ENCODE measurements at regions not wholly inside any gene's neighbourhood (a gene's known extent, or its start where the extent isn't known, plus 50 kb on each side); places are given as distances from the start of the nearest gene placed in this dataset.

DNA sequence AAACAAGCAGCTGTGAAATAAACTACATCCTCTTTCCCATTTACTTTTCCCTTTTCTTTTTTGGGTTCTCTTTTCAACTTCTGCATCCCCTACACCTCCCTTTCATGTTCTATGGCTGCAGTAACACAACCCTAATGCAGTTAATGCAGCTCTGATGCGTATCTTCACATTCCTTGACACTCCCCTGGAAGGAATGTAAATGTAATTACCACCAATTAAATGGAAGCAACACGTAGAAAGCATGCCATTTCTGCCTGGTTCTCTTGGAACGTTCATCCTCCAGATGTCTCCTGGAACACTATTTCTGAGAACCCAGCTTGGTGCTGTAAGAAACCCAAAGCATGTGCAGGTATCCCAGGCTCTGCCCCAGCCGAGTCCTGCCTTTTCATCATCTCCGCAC lies 166.8 kb upstream of the FREM2 start:
- no peak for DNase-seq

DNA sequence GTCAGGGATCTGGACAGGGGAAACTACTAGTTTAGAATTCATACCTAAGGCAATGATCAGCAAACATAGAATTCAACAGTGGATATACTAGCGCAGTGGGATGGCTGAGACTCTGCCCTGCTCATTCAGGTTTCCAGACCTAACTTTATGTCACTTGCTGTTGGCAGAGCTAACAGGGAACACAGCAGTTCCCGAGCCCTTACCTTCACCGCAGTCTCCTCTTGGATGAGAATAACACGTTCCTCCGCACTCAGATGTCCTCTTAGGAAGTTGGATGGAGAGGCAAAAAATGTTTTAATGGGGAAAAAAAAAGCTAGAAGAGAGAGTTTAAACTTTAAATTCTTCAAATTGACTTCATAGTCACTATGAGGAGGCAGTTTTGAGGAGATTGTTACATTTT lies 159.7 kb upstream of the FREM2 start:
- no peak for DNase-seq

DNA sequence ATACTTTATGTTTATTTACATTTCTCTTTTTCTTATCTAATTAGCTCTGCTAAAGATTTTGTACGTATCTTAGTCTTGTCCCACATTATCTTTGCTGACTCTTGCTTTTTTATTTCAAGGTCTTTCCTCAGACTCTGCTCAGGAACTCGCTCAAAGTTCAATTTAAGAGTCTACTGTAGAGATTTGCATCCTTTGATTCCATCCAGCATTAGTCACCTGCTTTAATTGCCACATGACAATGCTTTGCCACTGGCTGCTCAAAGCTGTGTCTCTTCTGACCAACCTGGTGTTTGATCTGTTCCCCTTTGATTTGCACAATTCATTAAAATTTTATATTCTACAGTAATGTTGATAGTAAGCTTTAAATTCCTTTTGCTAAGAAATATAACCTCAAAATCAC lies 157.9 kb upstream of the FREM2 start:
- DNase-seq: no peak

DNA sequence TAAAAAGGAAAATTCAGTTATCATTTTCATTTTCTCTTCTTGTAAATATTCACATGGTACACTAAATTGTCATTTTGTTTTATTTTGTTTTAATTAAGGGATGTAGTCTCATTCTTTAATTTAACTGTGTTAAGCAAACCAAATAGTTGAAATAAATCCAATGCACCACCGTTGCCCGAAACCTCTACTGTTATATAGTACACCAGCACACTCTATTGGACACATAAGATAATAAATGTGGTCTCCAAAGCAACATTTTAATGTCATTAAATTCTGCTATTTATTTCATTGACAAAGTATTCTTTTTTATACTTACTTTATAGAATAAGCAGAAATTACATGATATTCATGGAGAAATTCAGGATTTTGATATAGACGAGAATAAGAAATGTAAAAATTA lies 156.4 kb upstream of the FREM2 start:
- no peak for DNase-seq

DNA sequence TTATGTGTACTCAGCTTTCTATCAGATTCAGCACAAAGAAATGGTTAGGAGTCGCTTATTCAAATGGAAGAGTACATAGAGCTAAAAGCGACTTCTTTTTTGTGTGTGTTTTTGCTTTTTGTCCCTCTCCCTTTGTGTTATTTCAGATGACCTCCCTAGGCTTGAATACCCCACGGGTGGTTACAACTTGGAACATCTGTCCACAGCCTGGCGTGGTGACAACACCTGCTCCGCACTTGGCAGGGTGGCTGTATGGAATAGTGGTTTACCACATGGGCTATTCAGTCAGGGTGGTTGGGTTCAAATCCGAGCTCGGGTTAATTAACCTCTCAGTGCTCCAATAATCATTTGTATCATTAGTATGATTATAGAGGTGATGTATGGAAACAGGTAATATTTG lies 151.6 kb upstream of the FREM2 start:
- no peak for DNase-seq

DNA sequence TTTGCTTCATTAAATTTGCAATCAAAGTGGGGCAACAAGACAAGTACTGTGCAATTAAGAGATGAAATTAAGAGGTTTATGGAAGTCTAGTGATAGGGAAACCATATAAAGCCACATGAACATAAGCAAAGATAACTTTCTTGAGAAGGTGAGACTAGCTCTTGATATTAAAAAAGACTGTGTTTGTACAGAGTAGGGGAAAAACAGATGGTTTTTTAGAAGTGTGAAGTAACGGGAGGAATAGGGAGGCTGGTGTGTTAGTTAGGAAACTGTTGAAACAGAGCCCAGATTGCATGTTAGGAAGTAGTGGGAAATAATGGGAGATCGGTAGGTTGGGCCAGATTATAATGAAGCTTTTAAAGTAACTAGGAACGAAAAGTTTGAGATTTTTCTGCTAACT lies 149.8 kb upstream of the FREM2 start:
- no peak for DNase-seq

DNA sequence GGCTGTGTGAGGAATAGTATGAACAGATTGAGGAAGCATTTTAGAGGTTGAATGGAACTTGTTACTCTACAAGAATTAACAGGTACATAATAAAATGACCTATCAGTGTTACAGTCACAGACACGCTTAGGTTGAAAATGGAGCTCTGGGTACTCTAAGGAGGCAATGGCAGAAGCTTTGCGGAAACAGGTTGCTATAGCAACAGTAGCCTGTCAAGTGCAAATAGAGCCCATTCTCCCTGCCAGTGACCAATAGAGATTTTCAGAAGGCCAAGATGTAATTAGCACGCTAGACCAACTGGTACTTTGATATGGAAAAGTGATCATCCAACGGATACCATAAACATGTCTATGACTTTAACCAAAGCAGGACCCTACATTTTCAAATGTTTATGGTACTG lies 148.5 kb upstream of the FREM2 start:
- no peak for DNase-seq

DNA sequence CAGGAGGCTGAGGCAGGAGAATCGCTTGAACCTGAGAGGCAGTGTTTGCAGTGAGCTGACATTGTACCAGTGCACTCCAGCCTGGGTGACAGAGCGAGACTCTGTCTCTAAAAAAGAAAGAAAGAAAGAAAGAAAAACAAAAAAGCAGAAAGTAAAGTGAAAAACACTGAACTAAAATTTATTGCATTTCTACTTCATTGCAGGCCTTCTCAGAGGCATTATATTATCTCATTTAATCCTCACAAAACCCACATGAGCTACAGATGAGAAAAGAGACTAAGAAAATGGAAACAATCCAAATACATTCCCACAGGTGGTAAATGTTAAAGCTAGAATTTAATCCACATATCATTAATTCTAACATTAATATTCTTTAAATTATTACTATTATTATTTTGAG lies 147.2 kb upstream of the FREM2 start:
- no peak for DNase-seq

DNA sequence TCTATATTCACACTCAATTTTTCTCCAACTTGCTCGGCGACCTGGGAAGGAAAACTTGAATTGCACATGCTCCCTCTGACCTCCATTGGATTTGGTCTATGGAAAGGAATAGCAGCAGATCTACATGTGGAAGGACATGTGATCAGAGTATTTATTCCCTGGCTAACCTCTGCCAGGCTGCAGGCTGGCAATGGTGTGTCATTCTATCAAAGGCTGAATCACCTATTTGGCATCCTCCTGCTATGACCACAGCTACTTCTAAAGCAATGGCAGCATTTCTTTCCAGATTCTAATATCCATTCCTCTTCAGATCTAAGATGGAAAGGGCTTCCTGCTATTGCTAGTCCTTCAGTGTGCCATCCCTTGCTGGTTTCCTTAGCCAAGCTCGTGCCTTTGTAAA lies 144.3 kb upstream of the FREM2 start:
- DNase-seq: no peak

DNA sequence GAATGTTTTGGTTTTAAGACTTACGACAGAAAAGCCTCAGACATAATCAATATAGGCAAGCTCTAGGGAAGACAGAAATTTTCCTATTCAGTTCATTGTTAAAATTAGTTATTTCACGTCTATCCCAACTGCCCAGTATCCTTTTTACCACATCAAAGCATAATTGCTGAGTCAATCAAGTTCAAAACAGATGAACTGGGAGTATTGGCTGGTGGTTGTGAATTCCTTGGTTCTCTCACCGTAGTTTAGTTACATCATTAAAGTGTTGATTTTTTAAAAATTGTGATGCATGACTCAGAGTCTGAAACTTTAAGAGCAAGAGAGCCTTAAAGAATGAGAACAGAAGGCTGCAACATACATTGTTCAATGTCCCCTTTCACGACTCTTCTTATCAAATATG lies 143.3 kb upstream of the FREM2 start:
- no peak for DNase-seq

DNA sequence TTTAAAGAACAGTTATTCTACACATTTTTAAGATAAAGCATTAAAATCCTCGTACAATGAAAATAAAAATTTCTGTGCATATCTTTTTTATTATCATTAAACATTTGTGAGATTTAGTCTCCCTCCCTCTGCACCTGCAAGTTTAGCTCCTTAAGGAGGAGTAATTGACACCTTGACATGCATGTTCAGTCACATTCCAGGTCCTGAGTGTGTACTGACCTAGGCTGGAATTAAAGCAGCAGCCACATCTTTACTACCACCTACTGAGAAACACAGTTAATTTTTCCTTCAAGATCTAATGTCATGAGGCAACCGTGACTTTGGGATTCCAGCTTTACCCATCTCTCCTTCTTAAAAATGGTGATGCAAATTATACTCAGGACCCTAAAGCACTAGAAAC lies 123.1 kb upstream of the FREM2 start:
- DNase-seq: no peak

DNA sequence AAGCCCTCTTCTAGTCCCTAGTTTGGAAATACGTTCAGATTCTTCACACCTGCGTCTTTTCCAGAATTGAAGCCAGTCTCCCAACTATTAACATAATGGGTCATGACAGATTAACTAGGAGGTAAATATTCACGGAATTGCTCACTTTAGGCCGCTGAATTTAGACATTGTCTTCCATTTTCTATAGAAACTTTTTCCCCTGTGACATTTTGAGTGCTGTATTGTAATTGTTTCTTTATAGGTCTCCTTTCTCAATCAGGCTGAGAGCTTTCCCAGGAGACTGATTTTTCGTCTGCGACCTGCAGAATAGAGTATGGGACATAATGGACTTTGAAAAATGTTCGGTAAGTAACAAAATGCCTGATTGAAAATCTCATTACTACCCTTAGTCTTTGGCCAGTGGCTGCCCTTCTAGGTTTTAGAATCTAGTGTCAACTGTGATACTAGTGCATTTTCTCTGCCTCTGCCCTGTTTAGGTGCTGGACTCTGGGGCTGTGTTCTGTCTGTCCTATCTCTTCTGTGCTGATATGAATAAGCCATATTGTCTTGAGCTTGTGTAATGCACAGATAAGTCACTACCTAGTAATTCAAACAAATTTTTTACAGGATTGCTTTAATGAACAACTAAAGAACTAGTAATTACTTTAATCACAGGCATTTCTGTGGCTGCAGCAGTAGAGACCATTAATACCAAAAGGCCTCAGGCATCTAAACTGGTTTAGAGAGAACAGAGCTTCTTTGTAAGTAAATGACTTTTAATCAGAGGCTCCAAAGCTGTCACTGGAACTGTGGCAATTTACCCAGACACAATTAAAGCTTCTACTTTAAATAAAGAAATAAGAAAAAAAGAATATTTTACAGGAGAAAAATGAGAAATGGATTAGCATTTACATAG lies 122.4 kb upstream of the FREM2 start:
- no peak for DNase-seq

DNA sequence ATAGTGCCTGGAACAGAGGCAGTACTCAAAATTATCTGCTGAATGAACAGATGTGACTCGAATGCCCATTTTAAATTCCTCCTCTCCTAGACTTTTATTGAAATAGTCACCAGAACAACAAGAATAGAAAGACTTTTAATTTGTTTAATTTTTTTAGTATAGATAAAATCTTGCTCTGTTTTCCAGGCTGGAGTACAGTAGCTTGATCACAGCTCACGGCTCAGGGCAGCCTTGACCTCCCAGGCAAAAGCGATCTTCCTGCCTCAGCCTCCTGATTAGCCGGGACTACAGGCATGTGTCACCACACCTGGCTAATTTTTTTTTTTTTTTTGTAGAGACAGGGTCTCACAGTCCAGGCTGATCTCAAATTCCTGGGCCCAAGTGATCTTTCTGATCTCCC lies 120.9 kb upstream of the FREM2 start:
- DNase-seq: no peak

DNA sequence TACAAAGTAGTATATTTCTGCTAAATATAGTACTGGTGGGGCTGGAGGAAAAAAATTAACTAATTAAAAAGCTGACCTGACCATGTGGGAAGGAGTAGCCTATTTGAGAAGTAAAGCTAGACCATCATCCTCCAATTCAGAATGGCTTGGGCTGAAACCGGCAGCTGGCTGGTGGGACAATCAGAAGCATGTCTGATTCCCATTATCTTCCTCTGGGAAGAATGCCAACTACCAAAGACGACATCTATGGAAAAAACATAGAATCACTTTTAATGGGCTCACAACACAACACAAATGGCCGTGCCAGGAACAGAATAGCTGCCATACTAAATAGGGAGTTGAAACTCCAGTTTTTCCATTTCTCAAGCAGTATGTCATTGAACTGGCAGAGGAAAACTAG lies 120.4 kb upstream of the FREM2 start:
- DNase-seq: no peak

DNA sequence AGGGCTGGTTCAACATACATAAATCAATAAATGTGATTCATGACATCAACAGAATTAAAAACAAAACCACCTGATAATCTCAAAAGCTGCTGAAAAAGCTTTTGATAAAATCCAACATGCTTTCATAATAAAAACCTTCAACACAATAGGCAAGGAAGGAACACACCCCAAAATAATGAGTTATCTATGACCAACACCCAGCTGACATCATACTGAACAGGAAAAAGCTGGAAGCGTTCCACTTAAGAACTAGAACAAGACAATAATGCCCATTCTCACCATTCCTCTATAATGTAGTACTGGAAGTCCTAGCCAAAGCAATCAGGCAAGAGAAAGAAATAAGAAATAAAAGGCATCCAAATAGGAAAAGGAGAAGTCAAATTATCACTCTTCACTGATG lies 116.2 kb upstream of the FREM2 start:
- no peak for DNase-seq

DNA sequence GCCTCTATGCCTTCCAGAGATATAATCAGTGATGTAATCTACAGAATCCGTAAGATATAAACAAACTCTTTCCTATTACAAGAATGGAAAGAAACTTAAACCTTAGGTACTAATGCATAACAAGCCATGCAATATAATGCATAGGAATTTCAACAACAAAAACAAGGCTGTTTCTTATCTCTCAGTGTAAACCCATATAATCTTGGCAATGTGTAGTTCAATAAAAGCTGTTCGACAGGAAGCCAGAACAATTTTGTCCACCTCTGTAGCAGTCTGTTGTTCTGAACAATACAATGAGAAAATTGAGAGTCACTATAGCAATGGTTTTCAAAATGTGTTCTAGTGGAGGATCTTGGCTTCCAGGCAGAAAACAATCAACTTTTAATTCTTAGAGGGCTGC lies 111.5 kb upstream of the FREM2 start:
- no peak for DNase-seq

DNA sequence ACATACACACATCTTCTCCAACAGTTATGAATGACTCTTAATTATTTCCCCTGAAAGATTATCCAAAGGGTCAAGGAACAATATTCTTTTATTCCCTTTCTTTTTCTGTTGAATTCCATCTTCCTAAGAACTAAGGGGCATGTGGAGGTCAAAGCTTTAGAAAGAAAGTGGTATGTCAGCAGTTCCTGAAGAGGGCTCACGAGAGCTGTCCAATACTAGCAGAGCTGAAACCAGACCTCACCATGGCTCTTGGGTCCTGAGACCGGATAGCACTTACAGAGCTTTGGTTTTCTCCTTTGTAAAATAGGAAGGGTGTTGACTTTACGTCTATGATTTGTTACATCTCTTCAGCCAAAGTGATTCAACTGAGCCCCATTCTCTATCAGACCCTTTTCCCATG lies 109.8 kb upstream of the FREM2 start:
- peak; percentile 0 for DNase-seq

DNA sequence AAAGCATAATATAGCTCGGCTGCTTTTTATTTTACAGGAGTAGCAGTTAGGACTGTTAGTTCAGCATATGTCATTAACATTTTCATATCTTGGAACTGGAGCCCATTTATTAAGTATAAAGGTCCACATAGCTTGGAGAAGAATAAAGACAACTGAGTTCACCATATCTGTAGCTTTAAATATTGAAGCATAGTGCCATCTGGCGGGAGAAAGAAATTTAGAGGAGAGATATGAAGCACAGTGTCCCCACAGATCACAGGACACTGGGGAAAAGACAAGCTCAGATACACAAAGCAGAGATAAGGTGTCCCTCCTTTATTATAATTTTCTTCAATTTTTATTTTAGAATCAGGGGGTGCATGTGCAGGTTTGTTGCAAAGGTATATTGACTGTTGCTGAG lies 104.7 kb upstream of the FREM2 start:
- peak; percentile 26 for DNase-seq

DNA sequence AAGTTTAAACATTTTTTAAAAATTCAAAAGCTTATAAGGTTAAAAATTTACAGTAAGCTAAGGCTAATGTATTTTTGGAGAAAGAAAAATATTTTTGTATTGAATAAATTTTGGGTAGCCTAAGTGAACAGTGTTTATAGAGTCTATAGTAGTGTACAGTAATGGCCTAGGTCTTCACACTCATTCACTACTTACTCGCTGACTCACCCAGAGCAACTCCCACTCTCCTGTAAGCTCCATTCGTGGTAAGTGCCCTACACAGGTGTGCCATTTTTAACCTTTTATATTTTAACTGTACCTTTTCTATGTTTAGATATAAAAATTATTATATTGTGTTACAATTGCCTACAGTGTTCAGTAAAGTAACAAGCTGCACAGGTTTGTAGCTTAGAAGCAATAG lies 96.6 kb upstream of the FREM2 start:
- DNase-seq: no peak

DNA sequence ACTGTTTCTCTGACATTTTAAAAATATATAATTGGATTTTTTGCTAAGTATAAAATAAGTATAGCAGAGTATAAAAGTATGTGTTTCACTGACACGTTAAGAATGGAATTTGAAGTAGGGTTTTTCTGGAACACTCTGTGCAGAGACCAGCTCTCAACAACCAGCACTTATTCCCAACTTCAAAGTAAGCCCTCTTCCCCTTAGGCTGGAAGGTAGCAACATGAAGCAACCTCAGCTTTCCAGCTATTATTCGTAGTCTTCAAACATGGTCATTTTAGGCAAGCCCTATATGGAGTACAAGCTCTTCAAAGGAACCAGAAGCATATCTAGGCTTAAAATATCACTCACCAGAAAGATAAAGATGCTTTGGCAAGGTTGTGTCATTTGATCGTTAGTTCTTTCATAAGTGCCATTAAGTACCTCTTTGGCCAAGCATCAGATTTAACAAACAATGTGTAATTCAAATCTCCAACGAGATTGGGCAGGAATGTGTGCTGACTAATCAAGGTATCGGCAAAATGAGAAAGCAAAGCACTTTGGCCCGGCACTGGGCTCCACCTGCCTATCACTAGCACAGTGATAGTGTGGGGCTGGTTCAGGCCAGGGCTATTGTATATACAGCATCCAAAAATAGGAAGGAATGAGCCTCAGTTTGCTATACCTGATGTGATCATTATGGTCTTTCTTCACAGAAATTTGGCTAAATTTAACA lies 95.9 kb upstream of the FREM2 start:
- DNase-seq: peak; percentile 65

DNA sequence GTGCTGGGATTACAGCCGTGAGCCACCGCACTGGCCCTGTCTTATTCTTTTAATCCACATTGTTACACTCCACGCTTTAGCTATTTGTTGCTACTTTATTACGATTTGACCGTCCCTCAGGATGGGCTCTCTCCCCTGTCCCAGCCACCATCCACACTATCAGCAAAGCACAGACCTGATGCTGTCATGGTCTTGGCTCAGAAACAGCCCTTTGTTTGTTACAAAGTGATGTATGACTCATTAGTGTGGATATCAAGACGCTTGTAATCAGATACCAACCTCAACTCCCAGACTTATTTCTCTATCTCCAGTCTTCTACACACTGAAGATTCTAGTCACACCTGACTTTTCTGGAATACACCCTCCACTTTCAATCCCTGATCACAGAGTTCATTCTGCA lies 84.6 kb upstream of the FREM2 start:
- no peak for DNase-seq

DNA sequence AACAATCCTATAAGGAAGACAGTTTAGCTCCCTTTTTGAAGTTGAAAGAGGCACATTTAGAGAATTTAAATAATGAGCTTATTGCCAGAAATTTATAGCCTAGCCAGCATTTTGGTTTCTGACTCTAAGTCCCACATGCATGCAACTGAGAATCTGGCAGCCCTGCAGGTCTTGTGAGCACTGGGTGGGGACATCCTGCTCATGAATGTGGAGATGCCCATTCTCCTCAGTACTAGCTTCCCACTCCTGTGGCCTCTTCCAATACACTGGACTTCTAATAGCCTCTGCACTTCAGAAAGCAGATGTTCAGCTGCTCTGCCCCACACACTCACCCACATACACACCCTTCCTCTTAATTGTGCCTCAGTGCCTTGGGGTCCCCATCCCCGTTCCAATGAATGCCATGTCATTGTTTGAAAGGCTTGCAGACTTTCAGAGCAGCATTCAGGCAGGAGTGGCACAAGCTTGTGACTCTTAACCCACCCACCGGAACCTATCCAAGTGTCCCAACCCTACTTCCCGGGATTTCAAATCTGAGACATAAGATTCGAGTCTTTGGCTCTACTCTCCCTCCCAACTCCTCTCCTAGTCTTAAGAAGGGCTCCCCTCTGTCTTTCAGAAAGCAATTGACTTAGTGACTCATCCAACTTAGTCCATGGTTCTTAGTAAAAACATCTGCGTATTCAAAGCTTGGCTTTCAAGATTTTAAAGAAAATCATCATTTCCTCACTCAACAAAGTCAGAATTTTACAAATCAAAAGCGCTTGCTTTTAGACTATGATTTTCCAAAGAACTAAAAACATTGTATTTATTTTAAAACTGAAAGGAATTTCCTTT lies 80.0 kb upstream of the FREM2 start:
- DNase-seq: no peak

DNA sequence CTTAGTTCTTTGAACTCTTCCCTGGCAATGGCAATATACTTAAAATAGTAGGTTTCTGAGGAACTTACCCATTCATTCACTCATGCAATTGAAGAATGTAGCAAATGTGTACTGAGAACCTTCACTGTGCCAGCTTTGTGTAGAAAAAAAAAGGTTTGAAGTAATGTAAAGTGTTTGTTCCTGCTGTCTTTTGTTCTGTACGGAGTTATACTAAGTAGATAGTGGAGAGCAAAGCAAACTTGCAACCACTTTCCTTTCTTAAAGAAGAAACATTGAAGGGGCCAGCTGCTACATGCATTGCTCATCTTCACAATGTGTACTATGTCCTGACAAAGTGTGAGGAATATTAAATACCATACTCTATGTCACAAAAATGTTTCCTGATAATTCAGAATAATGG lies 68.9 kb upstream of the FREM2 start:
- no peak for DNase-seq

DNA sequence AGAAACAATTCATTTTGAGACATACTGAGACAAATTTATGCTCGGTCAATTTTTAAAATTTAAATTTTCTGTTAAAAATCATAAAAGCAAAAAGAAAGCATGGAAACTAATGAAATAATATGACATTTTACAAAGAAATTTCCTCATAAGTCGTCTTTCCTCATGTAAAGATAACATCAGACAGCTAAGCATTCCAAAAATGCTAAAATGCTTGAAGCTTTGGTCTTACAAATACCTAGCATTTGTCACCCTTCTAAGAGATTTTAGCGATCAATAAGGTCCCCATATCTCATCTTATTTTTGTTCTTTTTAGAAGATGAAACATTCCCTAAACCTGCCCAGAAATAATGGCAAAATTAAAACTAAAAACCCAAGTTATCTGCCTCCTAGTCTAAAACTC lies 68.5 kb upstream of the FREM2 start:
- no peak for DNase-seq
